GM21576 (cell line): ENCODE measurements at regions not wholly inside any gene's neighbourhood (a gene's known extent, or its start where the extent isn't known, plus 50 kb on each side); places are given as distances from the start of the nearest gene placed in this dataset.

Experiments used
- ATAC-seq: cut with Tn5 transposase; IDR thresholded peaks from one replicate; pipeline ENCODE4 v1.9.1; 2021; ENCODE audit warnings: mild to moderate bottlenecking, moderate library complexity; ENCODE audit not compliant: unreplicated experiment

DNA sequence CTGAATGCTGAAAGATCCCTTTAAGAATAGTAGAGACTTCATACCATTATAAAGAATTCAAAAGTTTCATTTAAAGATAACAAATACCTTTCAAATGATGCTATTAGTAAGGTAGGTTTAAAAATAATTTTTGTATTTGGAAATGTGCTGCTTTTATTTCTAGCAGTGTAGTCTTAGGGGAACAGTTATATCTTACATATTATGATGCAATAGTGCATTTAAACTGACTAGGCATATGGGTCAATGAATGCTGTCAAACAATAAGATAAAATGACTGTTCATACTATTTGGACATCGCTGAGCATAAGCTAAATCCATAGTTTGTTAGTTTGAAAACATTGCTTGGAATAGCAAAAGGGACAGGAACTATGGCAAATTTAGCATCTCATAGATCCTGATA lies 354.8 kb upstream of the SEMA3A start:
- no peak for ATAC-seq

DNA sequence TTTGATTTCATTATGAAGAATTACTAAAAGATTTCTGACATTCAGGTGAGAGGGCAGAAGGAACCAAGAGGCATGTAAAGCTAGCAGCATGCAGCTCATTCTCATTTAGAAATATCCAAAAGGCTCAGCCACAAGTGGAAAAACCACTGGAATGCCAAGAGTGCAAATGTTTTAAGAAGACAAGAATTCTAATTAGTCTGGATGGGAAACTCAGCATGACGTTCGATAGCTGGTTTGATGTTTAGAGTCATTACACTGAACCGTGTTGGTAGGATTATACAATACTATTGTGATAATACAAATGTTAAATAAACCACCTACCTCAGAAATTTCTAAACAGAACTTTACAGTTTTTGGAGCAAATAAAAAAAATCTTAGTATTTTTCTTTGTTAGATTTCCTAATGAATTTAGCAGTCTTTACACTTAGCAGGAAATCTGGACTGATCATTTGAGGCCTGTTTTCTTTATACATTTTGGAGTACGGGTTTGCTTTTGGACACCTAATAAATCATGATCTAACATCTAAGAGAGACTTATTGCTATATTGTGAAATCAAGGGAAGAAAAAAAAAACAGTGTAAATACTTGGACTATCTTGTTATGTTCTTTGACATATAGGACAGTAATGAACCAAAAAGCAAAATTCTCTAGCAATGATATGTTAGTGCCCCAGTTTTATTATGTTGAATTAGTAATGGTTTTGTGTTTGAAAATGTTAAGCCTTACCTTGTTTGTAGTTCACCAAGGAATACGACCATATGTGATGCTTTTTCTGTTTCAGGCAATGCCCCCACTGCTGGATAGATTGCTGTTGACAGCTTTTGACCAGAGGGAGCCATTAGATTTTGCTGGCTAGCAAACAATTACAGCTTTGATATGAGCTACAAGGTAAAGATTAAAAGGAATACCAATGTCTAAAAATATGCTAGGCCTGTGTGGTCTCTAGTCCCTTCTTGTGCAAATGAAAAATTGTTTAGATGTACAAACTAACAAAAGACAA lies 354.1 kb upstream of the SEMA3A start:
- no peak for ATAC-seq

DNA sequence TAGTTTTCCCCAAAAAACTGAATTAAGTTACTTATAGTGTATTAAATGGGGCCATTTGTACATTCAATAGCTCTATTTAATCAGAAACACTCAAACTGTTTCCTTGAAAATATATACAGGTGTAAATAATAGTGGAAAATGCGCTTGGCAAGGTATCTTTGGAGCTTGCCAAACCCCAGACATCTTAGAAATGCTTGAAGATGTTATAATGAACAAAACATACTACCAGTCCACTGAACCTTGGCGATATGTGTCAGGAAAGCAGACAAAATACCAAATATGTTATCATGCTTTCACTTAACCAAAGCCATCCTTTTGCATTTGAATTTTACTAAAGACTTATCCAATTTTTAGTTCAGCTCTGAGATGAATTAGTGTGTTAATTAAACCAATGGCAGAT lies 352.7 kb upstream of the SEMA3A start:
- no peak for ATAC-seq

DNA sequence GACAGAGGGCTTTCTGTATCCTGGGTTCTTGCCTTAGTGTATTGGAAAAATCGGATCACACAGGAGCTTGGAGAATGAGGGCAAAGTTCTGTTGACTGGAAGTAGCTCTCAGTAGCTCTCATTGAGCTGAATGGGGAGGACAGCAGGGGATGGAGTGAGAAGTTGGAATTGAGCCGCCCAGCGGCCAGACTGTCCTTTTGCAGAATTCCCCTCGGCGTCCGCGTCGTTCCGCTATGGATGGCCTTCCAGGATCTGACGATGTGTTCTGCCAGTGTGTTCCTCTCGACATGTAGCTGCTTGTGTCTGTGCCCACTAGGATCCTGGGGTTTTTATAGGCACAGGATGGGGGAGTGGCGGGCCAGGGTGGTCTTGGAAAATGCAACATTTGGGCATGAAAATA lies 351.8 kb upstream of the SEMA3A start:
- ATAC-seq = no peak

DNA sequence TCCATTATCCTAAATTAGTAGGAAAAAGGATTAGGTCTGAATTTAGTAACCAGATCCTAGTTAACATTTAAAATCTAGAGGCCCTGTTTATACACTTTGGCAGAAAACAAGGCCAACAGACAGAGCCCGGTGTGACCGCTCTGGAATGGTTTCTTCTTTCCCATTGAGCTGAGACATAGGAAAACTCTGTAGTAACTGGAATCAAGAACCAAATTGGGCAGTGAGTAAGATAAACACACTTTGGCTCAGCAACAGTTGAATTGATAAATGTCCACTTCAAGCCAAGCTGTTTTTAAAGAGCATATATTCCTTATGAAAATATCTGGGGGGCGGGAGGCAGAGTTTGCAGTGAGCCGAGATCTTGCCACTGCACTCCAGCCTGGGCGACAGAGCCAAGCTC lies 343.7 kb upstream of the SEMA3A start:
- no peak for ATAC-seq

DNA sequence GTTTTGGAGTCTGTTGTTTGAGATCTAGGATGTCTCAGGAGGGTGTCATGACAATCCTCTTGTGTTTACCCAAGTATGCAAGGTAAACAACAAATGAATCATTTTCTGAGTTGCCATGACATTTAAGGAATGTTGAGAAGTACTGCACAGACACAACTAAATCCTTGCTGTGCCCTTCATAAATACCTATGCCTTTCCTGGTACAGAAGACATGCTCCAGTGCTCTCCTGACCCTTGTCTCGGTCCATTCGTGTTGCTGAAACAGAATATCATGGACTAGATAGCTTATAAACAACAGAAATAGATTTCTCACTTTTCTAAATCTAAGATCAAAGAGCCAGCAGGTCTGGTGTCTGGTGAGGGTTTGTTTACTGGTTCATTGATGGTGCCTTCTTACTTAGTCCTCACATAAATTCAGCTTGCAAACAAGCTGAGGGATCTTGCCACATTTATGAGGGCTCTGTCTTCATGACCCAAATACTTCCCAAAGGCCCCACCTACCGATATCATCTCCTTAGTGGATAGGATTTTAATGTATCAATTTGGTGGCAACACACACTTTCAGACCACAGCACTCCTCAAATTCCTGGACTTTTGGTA lies 341.8 kb upstream of the SEMA3A start:
- ATAC-seq = no peak

DNA sequence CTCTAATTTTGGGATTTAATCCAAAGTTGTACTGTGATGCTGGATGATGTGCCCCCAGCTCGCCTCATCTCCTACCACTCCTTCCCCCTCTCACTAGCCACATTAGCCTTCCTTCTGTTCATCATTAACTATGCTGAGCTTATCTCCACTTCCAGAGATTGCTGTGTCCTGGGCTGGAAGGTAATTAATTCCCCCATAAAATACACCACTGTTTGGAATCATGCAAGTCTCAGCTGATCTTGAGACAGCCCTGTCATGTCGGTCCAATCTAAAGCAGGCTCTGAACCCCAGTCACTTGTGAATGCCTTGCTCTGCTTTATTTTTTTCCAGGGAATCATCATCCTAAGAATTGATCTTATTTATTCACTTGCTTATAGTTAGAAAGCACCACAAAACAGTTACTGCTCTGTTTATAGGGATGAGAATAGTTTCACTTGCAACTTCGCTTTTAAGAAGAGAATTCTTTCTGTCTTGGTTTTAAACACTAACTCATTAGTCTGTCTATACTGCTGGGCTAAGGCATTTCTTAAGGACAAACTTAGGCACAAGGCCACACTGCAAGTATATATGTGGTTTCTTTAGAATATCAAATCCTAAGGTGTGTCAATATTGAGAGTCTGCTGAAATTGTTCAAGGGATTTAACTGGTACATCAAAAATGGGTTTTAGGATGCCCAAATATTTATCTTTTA lies 341.1 kb upstream of the SEMA3A start:
- no peak for ATAC-seq

DNA sequence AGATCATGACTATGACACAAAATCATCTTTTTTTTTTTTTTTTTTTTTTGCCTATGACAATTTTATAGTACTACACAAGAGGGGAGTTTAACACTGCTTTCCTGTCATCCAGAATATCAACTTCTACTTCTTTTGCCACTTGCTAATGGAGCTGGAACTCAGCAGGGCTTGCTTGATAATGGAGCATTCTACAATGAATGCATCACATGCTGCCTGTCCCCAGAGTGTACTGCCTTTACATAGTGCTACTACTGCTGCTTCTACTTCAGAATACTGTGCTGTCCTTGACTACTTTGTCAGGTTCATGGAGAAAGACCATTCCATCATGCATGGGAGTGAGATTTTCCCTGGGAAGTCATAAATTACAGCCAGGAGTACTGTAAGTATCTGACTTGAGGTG lies 338.6 kb upstream of the SEMA3A start:
- no peak for ATAC-seq

DNA sequence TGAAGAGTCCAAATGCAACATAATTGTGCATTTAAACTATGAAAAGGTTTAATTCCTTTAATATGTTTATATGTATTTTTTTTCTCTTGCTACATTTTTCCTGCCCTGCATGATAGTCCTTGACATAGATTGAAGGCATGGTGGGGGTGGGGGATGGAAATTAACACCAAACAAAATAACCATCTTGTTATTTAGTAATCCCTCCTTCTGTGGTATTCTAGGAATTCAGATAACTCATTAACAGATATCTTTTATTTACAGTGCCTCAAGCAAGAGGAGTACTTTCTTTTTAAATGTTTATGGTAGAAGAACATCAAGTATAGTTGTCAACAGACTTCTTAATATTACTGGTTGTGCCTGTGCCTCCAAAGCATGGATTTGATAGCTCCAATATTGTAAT lies 337.6 kb upstream of the SEMA3A start:
- no peak for ATAC-seq

DNA sequence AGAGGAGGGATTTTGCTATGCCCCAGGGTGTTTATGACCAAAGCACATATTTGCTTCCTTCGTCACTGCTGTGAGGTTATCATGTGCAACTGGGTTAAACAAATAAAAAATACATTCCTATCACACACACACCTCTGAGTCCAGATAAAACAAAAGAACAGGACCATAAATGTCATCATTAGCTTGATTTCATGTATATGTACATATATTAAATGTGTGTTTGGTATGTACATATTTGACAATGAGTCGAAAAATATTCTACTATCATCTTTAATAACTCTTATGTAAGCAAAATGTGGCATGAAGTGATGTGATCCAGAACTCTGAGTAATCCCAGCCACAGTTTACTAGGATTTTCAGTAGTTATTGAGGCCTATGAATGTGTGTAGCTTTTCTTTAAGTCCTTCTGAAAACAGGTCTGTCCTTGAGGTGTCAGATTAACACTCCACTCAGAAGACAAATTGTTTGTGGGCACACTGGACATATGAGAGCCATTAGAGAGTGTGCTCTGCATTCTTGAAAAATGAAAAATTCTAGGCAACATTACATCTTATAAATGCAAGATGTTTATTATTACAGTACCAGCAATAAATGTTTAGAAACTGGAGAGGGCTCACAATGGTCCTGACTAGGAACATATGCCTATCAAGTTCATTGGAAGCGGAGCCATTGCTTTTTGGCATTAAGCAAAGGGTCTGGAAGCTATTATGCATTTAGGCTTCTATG lies 335.1 kb upstream of the SEMA3A start:
- ATAC-seq = no peak

DNA sequence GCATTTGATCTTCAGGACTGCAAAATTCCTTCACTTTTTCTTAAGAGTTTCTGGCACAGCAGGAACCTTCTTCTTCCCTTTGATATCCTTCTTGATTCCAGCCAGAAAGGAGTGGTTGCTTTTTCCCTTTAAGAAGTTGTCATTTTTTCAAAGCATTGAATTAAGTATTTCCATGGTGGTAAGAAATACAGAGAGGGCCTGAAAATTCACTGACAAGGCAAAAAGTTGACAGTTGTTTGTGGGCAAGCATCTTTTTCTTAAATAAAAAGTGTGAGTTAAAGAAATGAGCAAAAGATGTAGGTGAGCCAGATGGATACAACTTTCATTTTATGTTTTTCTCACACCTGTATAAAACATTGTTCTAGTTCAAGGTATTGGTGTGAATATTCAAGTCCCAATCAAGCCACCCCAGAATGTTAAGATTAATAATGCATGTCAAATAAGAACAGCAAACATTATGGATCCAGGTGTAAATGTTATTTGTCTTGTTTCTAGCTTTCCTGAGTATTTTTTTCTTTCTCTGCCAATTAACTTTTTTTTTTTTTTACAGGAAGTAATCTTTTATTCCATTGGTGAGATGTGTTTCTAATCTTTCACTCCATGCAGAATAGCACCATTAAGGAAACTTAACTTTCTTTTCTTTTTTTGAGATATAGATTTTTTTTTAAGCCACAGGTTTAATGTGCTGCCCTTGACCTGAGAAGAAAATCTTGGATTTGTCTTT lies 334.3 kb upstream of the SEMA3A start:
- no peak for ATAC-seq

DNA sequence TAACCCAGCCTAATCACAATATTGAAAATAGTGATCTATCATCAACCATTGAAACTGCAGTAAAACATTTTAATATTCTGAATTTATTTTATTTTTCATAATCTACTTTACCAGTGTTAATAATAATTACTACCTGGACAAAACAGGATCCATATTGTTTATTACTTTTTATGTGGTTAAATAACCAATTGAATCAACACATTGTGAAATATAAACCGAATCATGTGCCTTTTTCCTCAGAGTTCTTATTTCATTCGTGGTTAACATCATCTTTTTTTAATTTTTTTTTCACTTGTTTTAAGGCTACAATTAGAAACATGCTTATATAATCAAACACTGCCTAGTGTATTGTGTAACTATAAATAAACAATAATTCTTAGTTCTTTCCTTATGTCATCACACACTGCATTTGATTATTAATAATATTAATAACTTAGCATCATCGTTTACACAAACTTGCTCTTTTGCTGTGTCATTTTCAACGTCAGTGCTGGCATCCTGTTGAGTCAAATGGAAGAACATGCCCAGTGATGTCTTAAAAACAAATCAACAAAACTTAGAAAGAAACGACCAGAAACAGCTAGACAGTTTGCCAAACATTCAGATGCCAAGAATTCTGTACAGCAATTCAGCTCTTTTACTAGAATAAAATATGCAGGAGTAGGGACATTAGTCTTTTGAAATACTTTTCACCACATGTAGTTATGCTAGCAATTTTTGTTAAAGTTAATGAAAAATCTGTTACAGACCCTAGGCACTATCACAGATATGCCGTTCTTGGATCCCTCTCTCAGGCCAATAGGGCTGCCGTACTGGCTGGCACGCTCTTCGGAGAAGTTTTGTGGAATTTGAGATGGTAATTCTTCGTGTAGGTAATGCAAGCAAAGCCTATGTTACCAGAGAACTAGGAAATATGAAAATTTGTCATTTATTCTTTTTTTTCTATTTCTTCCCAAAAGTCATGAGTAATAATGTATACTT lies 330.4 kb upstream of the SEMA3A start:
- no peak for ATAC-seq

DNA sequence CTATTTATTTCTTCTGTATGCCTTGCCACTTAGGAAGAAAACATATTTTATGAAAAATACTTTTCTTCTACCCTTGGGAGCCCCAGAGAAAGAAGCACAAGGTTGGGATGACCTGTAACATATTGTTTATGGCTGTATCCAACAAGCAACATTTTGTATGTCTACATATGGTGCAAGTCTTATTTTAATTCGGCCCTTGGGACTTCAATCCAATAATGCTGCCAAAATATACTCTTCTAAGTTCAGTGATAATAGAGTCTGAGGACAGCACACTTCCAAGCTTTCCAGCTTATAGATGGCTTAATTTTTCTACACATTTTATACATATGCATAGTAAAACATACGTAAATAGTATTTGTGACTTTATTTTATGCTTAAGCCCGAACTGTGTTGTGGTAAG lies 318.5 kb upstream of the SEMA3A start:
- ATAC-seq = no peak

DNA sequence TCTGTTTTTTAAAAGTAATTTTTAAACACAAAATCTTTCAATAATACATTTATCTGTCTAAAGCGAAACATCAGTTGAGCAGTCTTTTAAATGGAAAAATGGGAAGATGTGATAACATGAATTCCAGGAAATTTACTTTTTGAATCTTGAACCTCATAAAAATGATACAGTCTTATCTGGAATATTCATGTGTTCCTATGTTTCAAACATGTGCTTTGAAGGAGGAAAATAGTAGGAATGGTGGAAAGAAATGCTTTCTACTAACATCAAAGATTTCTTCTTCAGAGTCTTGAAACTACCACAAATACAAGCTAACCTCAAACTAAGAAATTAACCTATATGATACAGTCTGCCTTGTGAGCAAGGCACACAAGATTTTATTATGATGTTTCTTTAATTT lies 317.5 kb upstream of the SEMA3A start:
- no peak for ATAC-seq

DNA sequence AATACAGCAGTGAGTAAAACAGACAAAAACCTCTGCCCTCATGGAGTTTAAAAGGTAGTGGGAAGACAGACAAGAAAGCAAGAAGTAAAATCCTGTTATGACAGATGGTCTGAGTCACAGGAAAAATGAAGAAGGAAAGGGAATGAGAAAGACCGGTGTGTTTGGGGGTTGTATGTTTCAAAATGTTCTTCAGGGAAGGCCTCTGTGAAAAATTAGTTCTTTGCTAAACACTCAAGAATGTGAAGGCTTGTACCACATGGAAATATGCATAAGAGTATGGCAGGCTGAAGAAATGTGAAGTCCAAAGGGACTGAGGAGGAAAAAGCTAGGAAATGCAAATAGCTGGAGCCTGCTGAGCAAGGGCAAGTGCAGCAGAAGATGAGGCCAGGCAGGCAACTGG lies 315.9 kb upstream of the SEMA3A start:
- ATAC-seq = no peak

DNA sequence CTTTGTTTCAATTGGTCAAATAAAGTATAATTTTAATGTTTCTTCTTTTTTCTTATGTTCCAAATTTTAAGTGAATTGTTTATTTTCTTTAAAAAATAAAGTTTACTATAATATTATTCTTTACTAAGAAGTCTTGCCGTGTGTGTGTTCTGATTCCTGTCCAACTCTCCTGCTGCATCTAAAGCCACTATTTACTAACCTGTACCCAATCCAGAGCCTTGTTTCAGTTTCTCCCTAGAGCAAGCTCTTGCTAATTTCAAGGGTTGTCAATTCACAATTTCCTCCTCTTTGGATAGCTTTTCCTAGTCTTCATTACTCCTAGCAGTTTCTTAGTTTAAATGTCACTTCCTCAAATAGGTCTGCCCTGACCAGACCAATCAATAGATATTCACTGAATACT lies 314.9 kb upstream of the SEMA3A start:
- ATAC-seq = no peak

DNA sequence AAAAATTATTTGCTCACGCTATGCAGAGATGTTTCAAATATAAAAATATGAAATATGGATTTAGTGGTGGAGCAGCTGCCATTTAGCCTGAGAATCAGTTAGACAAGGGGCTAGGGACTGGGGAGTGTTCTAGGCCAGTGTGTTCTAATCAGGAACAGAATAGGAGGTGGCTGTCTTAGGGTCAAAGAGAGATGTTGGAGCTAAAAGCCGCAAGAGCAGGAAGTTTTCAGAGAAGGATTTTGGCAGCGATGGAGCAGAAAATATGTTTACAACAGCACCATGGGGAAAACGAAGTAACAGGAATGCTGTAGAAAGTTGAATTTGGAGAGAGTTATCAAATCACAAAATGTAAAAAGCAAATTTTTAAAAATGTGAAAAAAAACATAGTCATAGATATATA lies 314.0 kb upstream of the SEMA3A start:
- no peak for ATAC-seq

DNA sequence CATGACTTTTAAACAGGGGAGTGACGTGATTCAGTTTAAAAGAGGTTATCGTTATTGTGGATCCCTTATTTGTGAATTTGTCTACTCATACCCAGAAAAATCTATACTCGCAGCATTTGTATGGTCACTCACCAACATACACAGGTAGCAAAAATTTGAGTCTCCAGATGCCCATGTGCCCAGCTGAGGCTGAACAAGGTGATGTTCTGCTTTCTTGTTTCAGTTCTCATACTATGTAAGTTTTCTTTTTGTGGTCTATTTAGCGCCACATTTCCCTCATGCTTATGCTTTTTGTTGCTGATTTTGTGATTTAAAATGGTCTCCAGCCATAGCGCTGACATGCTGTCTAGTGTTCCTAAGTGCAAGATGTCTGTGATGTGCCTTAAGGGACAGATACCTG lies 312.9 kb upstream of the SEMA3A start:
- no peak for ATAC-seq

DNA sequence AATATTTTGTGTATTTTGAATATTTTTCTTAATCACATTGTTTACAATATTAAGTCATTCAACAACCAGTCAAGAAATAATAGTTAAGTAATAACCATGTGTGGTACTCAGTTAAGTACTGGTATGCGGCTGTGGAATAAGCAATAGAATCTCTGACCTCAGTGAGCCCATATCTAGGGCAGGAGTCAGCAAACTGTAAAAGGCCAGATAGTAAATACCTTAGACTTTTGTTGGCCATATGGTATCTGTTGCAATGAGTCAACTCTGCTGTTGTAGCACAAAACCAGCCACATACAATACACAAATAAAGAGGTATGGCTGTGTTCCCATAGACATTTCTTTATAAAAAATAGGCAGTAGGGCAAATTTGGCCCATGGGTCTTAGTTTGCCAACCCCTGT lies 311.6 kb upstream of the SEMA3A start:
- ATAC-seq = no peak
